Head of caudate nucleus (tissue), 42 donors: ENCODE measurements at regions not wholly inside any gene's neighbourhood (a gene's known extent, or its start where the extent isn't known, plus 50 kb on each side); places are given as distances from the start of the nearest gene placed in this dataset.
A peak's percentile ranks its signal among the peaks of the same experiment; 100 is the strongest.
"Not testable (repeated sequence)": the region's sequence is repeated elsewhere in the genome, so short reads cannot be mapped to it uniquely, and the experiment has no call there.

Source experiments
- DNase-seq, 42 donors: peaks; one replicate each; pipeline versions ENCODE4 v3.0.0 to v3.0.0-alpha.2; 2020 to 2021; ENCODE audit warnings: mixed read lengths in 7 of 42
- intact Hi-C: fragments of 100-400 bp; cut with DNase I; formaldehyde crosslinking; loops from one replicate; pipeline ENCODE4 v1.15.0; 2022

DNA sequence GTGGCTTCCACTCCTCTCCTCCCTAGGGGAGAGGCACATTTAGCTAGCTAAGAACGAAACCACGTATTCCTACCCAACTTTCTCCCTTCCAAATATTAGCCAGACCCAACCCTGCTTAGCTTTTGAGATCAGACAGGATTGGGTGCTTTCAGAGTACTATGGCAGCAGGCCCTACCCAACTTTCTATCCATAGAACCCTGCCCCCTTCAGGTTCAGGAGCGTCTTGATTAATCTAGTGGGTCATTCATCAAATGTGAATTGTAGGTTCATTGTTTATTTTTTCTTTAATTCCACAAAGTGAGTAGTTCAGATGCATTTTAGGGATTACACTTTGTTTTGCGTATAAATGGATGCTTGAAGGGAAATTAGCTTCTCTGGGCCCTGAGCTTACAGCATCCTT is 188.3 kb downstream of the MIB1 start:
- intact Hi-C loops = no loop called here
- DNase-seq = no peak

DNA sequence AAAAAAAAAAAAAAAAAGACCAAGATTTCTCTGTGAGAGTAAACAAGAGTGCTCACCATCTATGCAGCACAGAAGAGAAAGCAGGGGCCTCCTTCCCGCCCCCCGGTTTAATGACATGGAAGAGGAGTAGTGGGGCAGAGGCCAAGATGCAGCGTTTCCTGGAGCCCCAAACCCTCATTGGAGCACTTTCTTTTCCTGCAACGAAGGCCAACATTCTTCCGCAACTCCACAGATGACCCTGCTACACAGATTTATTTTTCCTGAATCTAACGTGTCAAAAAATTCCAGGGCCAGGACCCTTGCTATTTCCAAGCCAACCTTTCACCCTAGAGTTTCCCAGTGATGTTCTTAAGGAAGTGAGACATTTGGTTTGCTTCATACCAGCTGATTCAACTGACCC is 189.6 kb downstream of the MIB1 start:
- DNase-seq = no peak
- intact Hi-C loops = no loop called here

DNA sequence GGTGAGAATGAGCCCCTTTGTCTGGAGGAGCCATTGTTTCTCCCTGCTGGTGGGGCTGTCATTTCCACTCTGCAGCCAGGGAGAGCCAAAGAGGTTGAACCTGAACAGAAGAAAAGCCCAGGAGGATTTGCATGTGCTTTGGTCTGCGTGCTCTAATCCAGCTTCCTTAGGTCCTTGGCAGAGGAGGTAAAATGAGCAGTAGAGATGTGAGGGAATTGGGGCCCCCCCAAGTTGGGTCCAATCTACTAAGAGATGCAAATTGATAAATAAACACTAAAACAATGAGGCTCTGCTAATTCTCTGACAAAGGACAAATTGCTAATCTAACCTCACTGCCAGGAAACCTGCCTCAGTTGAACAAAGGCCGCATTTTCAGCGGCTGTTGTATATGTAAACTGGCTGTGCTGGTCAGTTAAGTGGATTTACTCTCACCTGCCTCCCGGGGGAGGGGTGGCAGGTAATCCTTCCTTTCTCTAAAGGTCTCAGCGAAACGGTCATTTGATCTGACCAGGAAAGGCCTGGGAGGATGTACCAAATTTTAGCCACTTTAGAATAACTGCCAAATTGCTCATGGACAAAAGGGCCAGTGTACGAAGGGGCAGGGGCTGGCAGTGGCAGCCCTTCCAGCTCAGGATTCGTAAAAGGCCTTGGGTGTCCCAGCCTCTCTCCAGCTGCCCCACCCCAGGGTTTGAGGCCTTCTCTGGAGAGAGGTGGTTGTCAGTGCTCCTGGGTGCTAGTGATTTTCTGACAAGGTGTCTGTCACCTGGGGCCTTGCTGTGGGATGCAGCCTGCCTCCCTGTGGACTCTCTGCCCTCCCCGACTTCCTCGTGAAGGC is 193.6 kb downstream of the MIB1 start:
- DNase-seq = no peak
- intact Hi-C loops = no loop called here

DNA sequence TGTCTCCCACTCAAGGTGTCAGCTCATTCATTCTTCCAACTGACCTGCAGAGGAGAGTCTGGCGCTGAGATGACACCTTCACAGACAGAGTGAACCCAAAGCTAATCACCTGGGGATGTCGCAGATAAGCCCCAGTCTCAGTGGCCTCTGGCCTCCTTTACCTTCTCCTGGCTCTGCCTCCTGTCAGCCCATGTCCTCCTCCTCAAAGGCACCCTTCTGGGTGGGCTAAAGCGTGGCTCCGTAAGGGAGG is 194.1 kb downstream of the MIB1 start:
- intact Hi-C loops = no loop called here
- DNase-seq = no peak

DNA sequence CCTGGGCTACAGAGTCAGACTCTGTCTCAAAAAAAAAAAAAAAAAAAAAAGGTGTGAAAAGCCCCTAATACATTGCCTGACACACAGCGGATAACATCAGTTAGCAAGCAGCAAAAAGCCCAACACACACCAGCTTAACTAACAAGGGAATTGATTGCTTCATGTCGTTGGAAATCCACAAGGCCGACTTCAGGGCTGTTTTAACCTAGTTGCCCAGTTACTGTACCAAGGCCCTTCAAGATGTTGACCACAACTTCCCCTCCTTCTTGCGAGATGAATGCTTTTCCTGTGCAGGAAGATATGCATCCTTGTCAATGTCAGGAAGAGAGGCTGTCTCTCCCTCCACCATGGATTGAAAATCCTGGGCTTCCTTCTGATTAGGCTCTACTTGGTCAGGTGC is 202.9 kb downstream of the MIB1 start:
- intact Hi-C loops = no loop called here
- DNase-seq = no peak

DNA sequence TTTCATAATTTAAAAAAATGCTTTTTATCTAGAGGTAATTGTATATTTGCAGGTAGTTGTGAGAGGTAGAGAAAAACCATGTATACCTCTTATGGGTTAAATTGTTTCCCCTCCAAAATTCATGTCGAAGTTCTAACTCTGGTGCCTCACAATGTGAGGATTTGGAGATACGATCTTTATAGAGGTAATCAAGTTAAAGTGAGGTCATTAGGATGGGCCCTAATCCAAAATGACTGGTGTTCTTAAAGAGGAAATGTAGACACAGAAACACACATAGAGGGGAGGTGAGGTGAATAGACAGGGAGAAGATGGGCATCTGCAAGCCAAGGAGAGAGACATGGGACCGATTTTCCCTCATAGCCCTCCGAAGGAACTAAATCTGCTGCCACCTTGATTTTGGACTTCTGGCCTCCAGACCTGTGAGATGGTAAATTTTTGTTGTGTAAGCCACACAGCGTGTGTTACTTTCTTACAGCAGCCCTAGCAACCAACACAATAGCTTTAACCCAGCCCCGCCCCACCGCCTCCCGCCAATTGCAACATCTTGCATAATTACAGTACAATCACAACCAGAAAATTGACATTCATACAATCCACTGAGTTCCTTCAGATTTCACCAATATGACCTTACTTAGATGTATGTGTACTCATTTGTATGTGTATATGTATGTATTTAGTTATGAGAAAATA is 208.9 kb downstream of the MIB1 start:
- intact Hi-C loops = loop anchor here (10.0 kb wide), 1 partner anchor 755 kb away; no protein-coding TSS in a partner anchor
- no peak for DNase-seq

DNA sequence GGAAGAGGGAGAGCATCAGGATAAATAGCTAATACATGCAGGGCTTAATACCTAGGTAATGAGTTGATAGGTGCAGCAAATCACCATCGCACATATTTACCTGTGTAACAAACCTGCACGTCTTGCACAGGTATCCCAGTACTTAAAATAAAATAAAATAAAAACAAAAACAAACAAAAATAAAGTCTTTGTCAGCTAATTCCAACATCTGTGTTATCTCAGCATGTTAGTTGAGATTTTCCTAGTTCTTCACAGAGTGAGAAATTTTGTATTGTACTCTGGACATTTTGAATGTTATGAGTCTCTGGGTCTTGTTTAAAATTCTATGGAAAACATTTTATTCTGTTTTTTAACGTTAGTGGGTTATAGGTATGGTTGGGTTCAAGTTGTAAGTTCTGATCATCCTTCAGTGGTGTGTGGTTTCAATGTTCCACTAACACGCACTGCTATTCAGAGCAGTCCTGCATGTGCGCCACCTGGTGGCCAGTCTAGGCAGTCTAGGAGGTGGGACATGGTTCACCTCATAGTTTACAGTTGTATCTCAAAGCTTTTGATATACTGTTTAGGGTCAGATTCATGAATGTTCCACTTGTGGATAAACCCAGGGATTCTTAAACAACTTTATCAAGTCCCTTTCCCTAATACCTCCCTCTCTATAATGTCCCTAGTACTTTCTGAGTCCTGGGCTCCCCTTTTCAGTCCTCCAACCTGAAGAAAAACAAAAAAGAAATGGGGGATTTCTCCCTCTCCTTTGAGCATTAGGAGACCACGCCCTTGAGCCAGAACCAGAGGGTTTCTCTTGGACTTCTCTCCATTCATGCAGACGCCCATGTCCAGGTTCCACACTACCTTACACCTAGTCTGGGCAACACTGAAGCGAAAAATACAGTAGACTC is 213.4 kb upstream of the GATA6 start:
- peak; percentile 31 to 92 (median 80) for DNase-seq
- intact Hi-C loops = loop anchor here (10.0 kb wide), 1 partner anchor 761 kb away; no protein-coding TSS in a partner anchor

DNA sequence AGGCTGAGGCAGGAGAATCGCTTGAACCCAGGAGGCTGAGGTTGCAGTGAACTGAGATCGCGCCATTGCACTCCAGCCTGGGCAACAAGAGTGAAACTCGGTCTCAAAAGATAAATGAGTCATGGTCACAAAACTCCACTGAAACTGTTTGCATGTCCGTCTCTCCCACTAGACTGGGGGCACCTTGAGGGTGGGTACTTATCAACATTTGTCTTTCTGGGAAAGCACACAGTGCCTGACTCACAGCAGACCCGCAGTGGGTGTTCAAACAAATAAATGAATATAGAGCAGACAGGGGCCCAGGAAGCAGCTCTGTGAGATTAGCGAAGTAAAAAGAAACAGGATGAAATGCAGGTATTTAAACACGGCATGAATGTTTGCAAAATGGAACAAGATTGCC is 211.1 kb upstream of the GATA6 start:
- intact Hi-C loops = loop anchor here (10.0 kb wide), 1 partner anchor 763 kb away; no protein-coding TSS in a partner anchor
- no peak for DNase-seq

DNA sequence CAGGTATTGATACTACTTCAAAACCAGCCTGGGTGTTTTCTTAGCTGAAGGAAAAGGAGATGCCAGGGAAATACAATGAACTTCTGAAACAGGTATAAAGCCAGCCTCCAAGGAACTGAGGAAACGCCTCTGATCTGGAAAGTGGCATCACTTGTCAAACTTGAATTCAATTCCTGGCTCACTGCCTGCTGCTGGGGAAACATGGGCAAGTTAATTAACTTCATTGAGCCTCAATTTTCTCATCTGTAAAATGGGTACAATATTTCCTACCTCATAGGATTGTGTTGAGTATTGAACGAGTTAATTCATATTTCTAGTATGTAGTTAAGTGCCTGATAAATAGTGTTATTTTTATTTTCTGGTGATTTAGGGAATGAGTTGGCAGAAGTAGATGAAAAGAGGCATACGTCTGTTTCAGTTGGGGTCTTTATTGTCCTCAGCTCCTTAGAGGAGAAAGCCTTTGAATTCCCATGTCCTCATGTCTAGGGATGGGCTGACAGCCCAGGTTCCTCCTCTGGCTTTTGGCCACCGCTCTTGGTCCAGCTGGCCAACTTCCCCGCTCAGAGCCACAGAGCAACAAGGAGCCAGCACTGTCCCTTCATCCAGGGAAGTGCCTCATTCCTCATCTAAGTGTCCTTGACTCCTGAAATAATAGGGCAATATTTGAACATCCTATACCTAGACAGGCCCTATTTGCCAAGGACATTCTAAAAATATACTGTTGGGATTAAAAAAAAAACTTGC is 210.5 kb upstream of the GATA6 start:
- intact Hi-C loops = loop anchor here (10.0 kb wide), 1 partner anchor 764 kb away; no protein-coding TSS in a partner anchor
- DNase-seq = no peak

DNA sequence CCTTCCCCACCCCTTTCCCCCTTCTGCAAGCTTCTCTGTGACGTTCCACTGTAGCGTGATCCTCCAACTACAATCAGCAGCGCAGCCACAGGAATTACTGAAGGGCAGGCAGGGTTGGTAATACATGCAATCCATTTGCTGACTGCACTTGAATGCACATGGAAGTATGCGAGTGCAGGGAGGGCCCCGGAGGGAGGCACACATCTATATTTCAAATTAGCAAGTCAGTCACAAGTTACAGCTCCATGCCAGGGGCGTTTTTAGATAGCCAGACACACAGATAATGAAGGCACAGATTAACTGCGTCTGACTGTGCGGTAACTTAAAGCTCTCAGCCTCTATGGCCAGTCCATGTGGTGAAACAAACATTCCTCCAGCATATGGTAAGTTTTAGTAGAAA is 209.2 kb upstream of the GATA6 start:
- intact Hi-C loops = no loop called here
- DNase-seq = no peak

DNA sequence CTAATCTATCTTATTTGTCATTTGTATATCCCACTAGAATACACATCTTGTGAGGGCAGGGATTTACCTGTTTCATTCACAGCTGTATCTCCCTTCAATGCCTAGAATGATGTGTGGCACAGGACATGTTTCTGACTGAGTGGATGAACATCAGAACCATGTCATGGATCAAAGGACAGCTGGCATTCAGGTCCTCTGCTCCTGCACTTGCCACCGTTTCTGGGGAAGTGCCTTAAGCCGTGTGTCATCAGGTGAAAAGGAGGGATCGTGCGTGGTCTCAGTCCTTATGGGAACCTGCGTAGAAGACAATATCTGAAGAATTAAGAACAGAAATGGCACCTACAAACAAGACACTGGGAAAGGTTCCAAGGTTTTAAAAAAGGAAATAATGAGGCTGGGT is 206.1 kb upstream of the GATA6 start:
- DNase-seq = no peak
- intact Hi-C loops = no loop called here

DNA sequence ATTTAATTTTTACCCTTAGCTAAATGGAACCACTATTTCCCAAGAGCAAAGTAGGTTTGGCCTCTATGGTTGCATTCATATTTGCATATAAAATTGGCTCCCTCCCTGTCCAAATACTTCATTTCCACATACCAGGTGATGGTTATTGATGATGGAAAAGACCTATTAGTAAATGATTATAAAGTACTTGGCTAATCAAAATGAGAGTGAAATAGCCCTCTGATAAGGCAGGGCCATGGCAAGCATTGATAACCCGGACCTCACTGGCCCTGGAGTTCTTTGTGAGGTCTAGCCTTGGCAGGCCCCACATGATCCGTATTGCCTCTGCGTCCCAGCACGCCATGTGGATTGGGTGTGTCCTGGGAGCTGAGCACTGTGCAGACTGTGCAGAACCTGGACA is 201.1 kb upstream of the GATA6 start:
- intact Hi-C loops = no loop called here
- no peak for DNase-seq

DNA sequence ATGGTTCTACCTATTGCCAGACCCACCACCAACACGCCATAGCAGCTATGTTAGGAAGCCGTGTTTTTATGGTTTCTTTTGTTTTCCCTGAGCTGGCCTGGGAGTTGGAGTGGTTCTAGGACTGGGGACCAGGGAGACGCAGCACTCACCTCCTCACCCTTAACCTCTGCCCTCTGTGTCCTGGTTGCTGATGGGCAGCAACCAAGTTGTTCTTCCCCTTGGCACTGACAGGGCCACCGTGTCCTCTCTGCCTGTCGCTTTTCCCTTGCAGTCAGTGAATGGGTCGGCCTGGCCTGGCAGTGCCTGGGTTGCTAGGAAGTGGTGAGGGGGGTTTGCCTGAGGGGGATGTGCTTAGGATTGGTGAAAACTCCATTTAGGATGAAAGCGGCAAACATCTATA is 197.1 kb upstream of the GATA6 start:
- no peak for DNase-seq
- intact Hi-C loops = no loop called here

DNA sequence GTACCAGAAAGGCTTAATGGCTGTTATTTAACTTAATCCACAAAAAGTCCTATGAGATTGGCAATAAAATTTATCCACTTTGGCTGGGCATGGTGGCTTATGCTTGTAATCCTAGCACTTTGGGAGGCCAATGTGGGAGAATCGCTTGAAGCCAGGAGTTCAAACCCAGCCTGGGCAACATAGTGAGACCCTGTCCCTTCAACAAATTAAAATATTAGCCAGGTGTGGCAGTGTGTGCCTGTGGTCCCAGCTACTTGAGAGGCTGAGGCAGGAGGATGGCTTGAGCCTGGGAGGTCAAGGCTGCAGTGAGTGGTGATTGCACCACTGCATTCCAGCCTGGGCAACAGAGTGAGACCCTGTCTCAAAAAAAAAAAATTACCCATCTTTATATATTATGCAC is 193.4 kb upstream of the GATA6 start:
- DNase-seq, intact Hi-C loops: not testable (repeated sequence)

DNA sequence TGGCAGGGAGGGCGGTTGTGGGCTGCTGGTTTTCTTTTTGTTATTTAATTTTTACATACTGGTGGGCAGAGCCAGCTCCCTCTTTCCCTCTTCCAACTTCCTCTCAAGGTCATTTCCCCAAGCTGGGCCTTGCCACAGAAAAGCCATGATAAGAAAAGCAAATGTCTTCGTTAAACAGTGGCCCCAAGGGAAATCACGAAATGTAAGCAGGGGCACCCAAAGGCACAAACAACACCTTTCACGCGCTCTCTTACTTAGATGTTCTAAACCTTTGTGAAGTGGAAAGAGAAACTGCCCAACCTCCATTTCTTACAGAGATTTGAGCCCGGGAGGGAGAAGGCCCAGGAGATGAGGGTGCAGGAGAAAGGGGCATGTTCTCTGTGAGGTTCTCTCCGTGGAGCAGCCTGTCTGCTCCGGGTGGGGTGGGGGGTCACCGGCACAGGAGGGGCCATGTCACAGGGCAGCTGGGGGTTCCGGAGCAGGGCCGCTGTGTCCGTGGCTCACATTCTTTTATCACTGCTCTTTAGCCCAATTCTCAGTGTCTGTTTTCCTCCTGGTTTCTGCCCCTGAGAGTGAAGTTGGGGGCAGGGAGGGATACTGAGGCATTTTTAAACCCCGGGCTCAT is 190.7 kb upstream of the GATA6 start:
- DNase-seq = no peak
- intact Hi-C loops = no loop called here

DNA sequence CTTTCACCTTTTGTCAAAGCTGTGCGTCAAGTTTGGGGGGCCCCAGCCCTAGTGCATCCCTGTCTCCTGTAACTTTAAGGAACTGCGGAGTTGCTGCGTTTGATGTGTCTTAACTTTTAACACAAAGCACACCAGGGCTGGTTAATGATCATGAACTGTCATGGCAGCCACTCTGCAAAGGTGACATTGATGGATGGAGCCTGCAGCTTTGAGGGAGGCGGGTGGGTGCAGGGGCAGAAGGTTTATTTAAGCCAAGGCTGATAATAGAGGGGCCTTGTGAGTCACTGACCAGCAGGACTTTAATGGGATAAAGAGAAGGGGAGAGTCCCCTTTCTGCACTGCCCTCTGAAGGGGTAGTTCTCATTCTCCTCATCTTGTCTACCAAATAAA is 190.2 kb upstream of the GATA6 start:
- intact Hi-C loops = no loop called here
- DNase-seq = no peak

DNA sequence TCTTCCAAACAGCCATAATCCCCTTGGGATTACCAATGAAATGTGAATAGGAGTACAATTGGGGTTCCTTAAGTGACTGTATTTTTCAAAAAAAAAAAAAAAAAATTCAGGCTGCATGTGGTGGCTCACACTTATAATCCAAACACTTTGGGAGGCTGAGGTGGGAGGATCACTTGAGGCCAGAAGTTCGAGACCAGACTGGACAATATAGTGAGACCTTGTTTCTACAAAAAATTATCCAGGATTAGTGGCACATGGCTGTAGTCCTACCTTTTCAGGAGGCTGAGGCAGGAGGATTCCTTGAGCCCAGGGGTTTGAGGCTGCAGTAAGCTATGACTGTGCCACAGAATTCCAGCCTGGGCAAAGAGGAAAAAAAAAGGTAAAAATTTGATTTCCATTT is 189.6 kb upstream of the GATA6 start:
- DNase-seq = no peak
- intact Hi-C loops = no loop called here

DNA sequence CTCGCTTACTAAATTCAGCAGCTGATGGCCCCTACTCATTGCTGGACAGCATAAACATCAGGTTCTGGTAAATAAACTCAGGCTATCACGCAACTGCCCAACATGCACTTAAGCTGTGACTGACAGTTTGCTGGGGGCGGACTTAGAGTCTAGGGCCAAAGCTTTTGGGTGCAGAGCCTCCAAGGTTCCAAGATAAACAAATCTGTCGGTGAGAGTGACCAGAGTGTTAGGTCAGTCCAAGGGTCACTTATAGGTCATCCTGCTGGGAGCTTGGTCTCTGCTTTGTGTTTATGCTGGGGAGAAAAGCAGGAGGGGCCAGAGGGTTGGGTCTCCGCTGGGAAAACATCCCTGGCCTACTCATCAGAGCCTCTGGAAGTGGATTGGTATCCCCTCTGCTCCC is 188.6 kb upstream of the GATA6 start:
- no peak for DNase-seq
- intact Hi-C loops = no loop called here

DNA sequence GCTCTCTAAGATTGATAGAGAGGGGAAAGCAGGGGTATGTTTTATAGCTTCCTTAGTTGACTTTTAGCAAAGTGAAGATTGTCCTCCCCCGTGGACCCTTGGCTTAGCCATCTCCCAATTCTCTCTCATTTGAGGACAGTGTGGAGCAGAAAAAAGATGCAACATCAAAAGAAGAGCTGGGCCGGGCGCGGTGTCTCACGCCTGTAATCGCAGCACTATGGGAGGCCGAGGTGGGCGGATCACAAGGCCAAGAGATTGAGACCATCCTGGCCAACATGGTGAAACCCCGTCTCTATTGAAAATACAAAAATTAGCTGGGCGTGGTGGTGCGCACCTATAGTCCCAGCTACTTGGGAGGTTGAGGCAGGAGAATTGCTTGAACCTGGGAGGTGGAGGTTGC is 187.9 kb upstream of the GATA6 start:
- not testable (repeated sequence) for DNase-seq

More for the DNA sequence above, 187.9 kb upstream of the GATA6 start:
- intact Hi-C loops = not testable (repeated sequence)
